ENCODE measurements at regions not wholly inside any gene's neighbourhood (a gene's known extent, or its start where the extent isn't known, plus 50 kb on each side); places are given as distances from the start of the nearest gene placed in this dataset.

DNA sequence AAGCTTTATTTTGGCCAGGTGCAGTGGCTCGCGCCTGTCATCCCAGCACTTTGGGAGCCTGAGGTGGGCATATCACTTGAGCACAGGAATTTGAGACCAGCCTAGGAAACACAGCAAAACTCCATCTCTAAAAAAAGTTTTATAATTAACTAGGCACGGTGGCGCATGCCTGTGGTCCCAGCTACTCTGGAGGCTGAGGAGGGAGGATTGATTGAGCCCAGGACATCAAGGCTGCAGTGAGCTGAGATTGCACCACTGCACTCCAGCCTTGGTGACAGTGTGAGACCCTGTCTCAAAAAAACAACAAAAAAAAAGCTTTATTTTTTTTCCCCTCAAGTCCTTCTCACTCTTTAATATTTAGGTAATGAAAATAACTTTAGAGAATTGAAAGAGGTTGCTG, 100.8 kb upstream of the CMC1 start:
- TF ChIP-seq, protein P1, sequence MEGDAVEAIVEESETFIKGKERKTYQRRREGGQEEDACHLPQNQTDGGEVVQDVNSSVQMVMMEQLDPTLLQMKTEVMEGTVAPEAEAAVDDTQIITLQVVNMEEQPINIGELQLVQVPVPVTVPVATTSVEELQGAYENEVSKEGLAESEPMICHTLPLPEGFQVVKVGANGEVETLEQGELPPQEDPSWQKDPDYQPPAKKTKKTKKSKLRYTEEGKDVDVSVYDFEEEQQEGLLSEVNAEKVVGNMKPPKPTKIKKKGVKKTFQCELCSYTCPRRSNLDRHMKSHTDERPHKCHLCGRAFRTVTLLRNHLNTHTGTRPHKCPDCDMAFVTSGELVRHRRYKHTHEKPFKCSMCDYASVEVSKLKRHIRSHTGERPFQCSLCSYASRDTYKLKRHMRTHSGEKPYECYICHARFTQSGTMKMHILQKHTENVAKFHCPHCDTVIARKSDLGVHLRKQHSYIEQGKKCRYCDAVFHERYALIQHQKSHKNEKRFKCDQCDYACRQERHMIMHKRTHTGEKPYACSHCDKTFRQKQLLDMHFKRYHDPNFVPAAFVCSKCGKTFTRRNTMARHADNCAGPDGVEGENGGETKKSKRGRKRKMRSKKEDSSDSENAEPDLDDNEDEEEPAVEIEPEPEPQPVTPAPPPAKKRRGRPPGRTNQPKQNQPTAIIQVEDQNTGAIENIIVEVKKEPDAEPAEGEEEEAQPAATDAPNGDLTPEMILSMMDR (IDR thresholded peaks at IDR 0.05; ENCODE audit: low read depth, low read length, missing input control) = no peak
- TF ChIP-seq REST (IDR thresholded peaks at IDR 0.05) (no peak), YY1 (IDR thresholded peaks at IDR 0.05) (no peak), RAD21 (IDR thresholded peaks at IDR 0.05) (no peak), ZBTB33 (IDR thresholded peaks at IDR 0.05) (no peak), GABPA (IDR thresholded peaks at IDR 0.05 in 1 of 2, conservative IDR thresholded peaks at IDR 0.05 in 1 of 2) (no peak), MAX (IDR thresholded peaks at IDR 0.05) (no peak), JUND (IDR thresholded peaks at IDR 0.05) (no peak), TAF1 (conservative IDR thresholded peaks at IDR 0.05) (no peak), NR2F2 (IDR thresholded peaks at IDR 0.05) (no peak), HNF4A (conservative IDR thresholded peaks at IDR 0.05) (no peak), FOXA1 (IDR thresholded peaks at IDR 0.05) (no peak), EGR1 (IDR thresholded peaks at IDR 0.05; ENCODE audit: low read depth in 2 of 2) (no peak), SP1 (IDR thresholded peaks at IDR 0.05) (no peak)
